ENCODE measurements at regions not wholly inside any gene's neighbourhood (a gene's known extent, or its start where the extent isn't known, plus 50 kb on each side); places are given as distances from the start of the nearest gene placed in this dataset.
"Not testable (repeated sequence)": the region's sequence is repeated elsewhere in the genome, so short reads cannot be mapped to it uniquely, and the experiment has no call there.

- Histone ChIP-seq H3K4me3 (ENCODE audit: low read length) (no peak overlapping the region), H3K27ac (ENCODE audit: low read length) (no peak overlapping the region), H3K27me3 (ENCODE audit: control insufficient read depth, insufficient read depth, low read length) (no peaks in the 10 kb centered on the region), H3K36me3 (ENCODE audit: control insufficient read depth, insufficient read depth, low read length) (no peaks in the 10 kb centered on the region), H3K9me3 (ENCODE audit: control insufficient read depth, insufficient read depth, low read length) (no peaks in the 10 kb centered on the region), H3K4me1 (ENCODE audit: control insufficient read depth, insufficient read depth, low read length) (peaks cover 2% of the 10 kb centered on the region)
- DNase-seq (ENCODE audit: low read depth, low spot score): no peak
- WGBS (ENCODE audit: insufficient coverage, insufficient read length): no CpG with 5 or more reads among the region's 21 CpGs
These were observed 65.5 kb upstream of the WNT4 start for GRCh38 chr1:22208268-22208972.

DNA sequence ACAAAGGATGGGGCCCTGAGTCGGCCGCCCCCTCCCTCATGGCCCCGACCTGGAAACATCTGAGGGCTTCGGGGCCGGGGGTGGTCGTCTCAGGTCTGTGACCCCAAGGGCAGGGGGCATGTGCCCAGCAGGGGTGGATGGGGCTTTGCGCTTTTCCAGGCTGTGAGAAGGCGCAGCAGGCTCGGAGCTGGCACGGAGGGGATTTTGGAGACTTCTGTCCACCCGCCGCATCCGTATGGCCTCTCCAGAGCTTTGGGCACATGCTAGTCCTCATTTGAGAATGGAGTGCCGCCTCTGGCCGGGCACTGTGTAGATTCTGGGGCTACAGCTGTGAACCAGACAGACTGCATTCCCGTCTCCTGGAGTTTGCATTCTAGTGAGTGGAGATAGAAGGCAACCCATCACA, 66.1 kb upstream of the WNT4 start:
- Histone ChIP-seq H3K9me3 (ENCODE audit: control insufficient read depth, insufficient read depth, low read length) (no peaks in the 10 kb centered on the region), H3K27me3 (ENCODE audit: control insufficient read depth, insufficient read depth, low read length) (no peaks in the 10 kb centered on the region), H3K4me1 (ENCODE audit: control insufficient read depth, insufficient read depth, low read length) (peaks cover 2% of the 10 kb centered on the region), H3K36me3 (ENCODE audit: control insufficient read depth, insufficient read depth, low read length) (no peaks in the 10 kb centered on the region), H3K4me3 (ENCODE audit: low read length) (no peak overlapping the region), H3K27ac (ENCODE audit: low read length) (no peak overlapping the region)
- DNase-seq (ENCODE audit: low read depth, low spot score): no peak
- no CpG with 5 or more reads among the region's 16 CpGs for WGBS (ENCODE audit: insufficient coverage, insufficient read length)

GRCh38 chr1:22210176-22210575, 67.3 kb upstream of the WNT4 start:
- H3K27me3 ChIP-seq (ENCODE audit: control insufficient read depth, insufficient read depth, low read length): no peaks in the 10 kb centered on the region

DNA sequence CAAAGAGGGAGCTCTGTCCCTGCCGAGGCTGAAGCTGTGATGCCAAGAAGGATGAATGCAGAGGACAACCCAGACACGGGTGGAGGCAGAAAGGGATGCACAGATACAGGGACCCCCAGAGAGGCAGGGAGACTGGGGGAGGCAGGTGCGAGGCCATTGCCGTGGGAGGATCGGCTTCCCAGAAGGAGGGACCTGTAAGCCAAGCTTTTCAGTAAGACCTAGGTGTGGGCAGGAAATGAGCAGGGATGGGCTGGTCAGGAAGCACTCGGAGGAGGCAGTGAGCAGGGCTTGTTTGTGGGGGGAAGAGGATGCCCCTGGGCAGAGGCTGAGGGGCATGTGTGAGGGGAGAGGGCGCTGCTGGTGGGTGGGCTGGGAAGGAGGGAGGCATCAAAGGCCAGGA, 67.7 kb upstream of the WNT4 start:
- Histone ChIP-seq H3K27ac (ENCODE audit: low read length) (no peak overlapping the region), H3K4me1 (ENCODE audit: control insufficient read depth, insufficient read depth, low read length) (peaks cover 2% of the 10 kb centered on the region), H3K4me3 (ENCODE audit: low read length) (no peak overlapping the region), H3K36me3 (ENCODE audit: control insufficient read depth, insufficient read depth, low read length) (no peaks in the 10 kb centered on the region), H3K27me3 (ENCODE audit: control insufficient read depth, insufficient read depth, low read length) (no peaks in the 10 kb centered on the region), H3K9me3 (ENCODE audit: control insufficient read depth, insufficient read depth, low read length) (no peaks in the 10 kb centered on the region)
- no peak for DNase-seq (ENCODE audit: low read depth, low spot score)
- no CpG with 5 or more reads among the region's 7 CpGs for WGBS (ENCODE audit: insufficient coverage, insufficient read length)

More at GRCh38 chr1:22210176-22210575, 67.3 kb upstream of the WNT4 start:
- DNase-seq (ENCODE audit: low read depth, low spot score): no peak
- no peak overlapping the region for H3K27ac ChIP-seq (ENCODE audit: low read length)
- H3K9me3 ChIP-seq (ENCODE audit: control insufficient read depth, insufficient read depth, low read length): no peaks in the 10 kb centered on the region
- H3K4me3 ChIP-seq (ENCODE audit: low read length): no peak overlapping the region
- H3K4me1 ChIP-seq (ENCODE audit: control insufficient read depth, insufficient read depth, low read length): peaks cover 2% of the 10 kb centered on the region
- no peaks in the 10 kb centered on the region for H3K36me3 ChIP-seq (ENCODE audit: control insufficient read depth, insufficient read depth, low read length)
- no CpG with 5 or more reads among the region's 12 CpGs for WGBS (ENCODE audit: insufficient coverage, insufficient read length)

GRCh38 chr1:22211459-22211858, 68.6 kb upstream of the WNT4 start:
- DNase-seq (ENCODE audit: low read depth, low spot score); H3K4me1 ChIP-seq (ENCODE audit: control insufficient read depth, insufficient read depth, low read length); H3K27me3 ChIP-seq (ENCODE audit: control insufficient read depth, insufficient read depth, low read length); H3K36me3 ChIP-seq (ENCODE audit: control insufficient read depth, insufficient read depth, low read length); H3K4me3 ChIP-seq (ENCODE audit: low read length); H3K9me3 ChIP-seq (ENCODE audit: control insufficient read depth, insufficient read depth, low read length); H3K27ac ChIP-seq (ENCODE audit: low read length): not testable (repeated sequence)
- WGBS (ENCODE audit: insufficient coverage, insufficient read length): no CpG with 5 or more reads among the region's 6 CpGs

- no CpG with 5 or more reads among the region's 20 CpGs for WGBS (ENCODE audit: insufficient coverage, insufficient read length)
- no peaks in the 10 kb centered on the region for H3K9me3 ChIP-seq (ENCODE audit: control insufficient read depth, insufficient read depth, low read length)
- no peaks in the 10 kb centered on the region for H3K36me3 ChIP-seq (ENCODE audit: control insufficient read depth, insufficient read depth, low read length)
- H3K27me3 ChIP-seq (ENCODE audit: control insufficient read depth, insufficient read depth, low read length): no peaks in the 10 kb centered on the region
- DNase-seq (ENCODE audit: low read depth, low spot score): no peak
- peaks cover 2% of the 10 kb centered on the region for H3K4me1 ChIP-seq (ENCODE audit: control insufficient read depth, insufficient read depth, low read length)
- H3K27ac ChIP-seq (ENCODE audit: low read length): no peak overlapping the region
- no peak overlapping the region for H3K4me3 ChIP-seq (ENCODE audit: low read length)
These were observed 69.7 kb upstream of the WNT4 start for GRCh38 chr1:22212400-22213233.

DNA sequence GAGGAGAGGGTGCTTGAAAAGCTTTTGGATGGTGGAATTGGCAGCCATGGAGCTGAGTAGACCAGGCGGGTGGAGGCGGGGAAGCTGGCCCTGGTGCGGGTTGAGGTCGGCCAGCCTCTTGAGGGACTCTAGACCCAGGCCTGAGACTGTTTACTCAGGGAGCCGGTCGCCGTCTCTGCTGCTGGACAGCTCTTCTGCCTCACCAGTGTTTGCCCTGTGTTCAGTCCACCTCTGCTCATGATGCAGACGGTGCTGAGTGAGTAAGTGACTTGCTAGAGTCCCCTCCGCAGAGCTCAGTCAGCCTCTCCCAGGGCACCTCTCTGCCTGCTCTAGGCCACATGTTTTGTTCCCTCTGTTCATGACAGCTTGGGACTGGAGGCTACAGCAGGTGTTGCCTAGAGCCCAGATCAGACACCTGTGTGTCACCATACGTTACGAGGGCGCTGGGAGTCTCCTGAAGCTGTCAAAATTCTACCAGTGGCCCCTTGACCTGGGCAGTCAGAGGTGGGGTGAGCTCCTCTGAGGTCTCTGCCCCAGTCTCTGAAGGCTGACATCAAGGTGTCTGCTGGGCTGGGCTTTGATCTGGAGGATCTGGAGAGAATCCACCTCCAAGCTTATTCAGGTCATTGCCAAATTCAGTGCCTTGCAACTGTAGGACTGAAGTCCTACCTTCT, 73.5 kb upstream of the WNT4 start:
- Histone ChIP-seq H3K36me3 (ENCODE audit: control insufficient read depth, insufficient read depth, low read length) (no peaks in the 10 kb centered on the region), H3K27ac (ENCODE audit: low read length) (no peak overlapping the region), H3K9me3 (ENCODE audit: control insufficient read depth, insufficient read depth, low read length) (no peaks in the 10 kb centered on the region), H3K4me3 (ENCODE audit: low read length) (no peak overlapping the region), H3K27me3 (ENCODE audit: control insufficient read depth, insufficient read depth, low read length) (no peaks in the 10 kb centered on the region), H3K4me1 (ENCODE audit: control insufficient read depth, insufficient read depth, low read length) (no peaks in the 10 kb centered on the region)
- DNase-seq (ENCODE audit: low read depth, low spot score): no peak
- no CpG with 5 or more reads among the region's 12 CpGs for WGBS (ENCODE audit: insufficient coverage, insufficient read length)

DNA sequence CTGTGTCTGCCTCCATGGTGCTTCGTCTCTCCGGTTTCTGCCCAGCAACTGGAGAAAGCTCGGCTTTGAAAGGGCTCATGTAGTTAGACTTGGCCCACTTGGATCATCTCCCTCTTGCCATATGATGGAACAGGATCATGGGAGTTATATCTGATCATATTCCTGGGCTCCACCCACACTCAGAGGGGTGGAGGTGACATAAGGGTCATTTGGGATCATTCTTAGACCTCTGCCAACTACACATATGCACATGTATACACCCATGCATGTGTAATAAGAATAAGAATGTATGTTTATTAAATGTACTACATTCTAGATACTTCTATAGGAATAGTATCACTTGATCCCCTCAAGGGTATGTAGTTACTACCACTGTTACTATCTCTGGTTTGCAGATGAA, 74.1 kb upstream of the WNT4 start:
- no peaks in the 10 kb centered on the region for H3K36me3 ChIP-seq (ENCODE audit: control insufficient read depth, insufficient read depth, low read length)
- no peak overlapping the region for H3K27ac ChIP-seq (ENCODE audit: low read length)
- no peaks in the 10 kb centered on the region for H3K4me1 ChIP-seq (ENCODE audit: control insufficient read depth, insufficient read depth, low read length)
- no peaks in the 10 kb centered on the region for H3K9me3 ChIP-seq (ENCODE audit: control insufficient read depth, insufficient read depth, low read length)
- WGBS (ENCODE audit: insufficient coverage, insufficient read length): no CpG with 5 or more reads among the region's 3 CpGs
- H3K4me3 ChIP-seq (ENCODE audit: low read length): no peak overlapping the region
- H3K27me3 ChIP-seq (ENCODE audit: control insufficient read depth, insufficient read depth, low read length): no peaks in the 10 kb centered on the region
- DNase-seq (ENCODE audit: low read depth, low spot score): no peak

- no peak overlapping the region for H3K4me3 ChIP-seq (ENCODE audit: low read length)
- no peak overlapping the region for H3K27ac ChIP-seq (ENCODE audit: low read length)
- no peak for DNase-seq (ENCODE audit: low read depth, low spot score)
- no peaks in the 10 kb centered on the region for H3K9me3 ChIP-seq (ENCODE audit: control insufficient read depth, insufficient read depth, low read length)
- no CpG with 5 or more reads among the region's 19 CpGs for WGBS (ENCODE audit: insufficient coverage, insufficient read length)
- H3K4me1 ChIP-seq (ENCODE audit: control insufficient read depth, insufficient read depth, low read length): no peaks in the 10 kb centered on the region
- no peaks in the 10 kb centered on the region for H3K27me3 ChIP-seq (ENCODE audit: control insufficient read depth, insufficient read depth, low read length)
- no peaks in the 10 kb centered on the region for H3K36me3 ChIP-seq (ENCODE audit: control insufficient read depth, insufficient read depth, low read length)
These were observed 75.0 kb upstream of the WNT4 start for GRCh38 chr1:22217811-22218460.

DNA sequence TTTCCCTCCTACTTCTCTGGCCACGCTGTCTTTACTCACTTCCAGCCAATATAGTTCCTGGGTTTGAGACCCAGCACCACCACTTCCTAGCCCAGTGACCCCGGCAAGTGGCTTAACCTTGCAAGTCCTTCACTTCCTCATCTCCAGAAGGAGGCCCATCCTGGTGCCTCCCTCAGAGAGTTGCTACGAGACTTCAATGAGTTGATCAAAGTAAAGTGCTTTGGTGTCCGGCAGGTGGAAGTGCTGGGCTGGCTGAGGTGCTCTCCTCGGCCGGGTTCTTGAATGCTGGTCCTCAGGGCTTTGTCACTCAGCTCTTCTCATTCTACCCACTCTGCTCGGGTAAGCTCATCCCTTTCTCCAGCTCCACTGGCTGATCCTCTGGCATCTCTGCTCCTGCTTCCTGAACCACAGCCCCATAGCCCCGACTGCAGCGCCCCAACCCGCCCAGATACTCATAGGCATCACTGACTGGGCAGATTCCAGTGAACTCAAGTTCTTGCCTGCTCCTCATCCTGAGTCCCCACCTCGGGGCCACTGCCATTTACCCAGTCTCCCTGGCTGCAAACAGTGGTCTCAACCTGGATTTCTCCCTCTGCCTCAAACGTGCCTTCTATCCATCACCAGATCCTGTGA, 75.8 kb upstream of the WNT4 start:
- no CpG with 5 or more reads among the region's 12 CpGs for WGBS (ENCODE audit: insufficient coverage, insufficient read length)
- no peaks in the 10 kb centered on the region for H3K4me1 ChIP-seq (ENCODE audit: control insufficient read depth, insufficient read depth, low read length)
- no peaks in the 10 kb centered on the region for H3K9me3 ChIP-seq (ENCODE audit: control insufficient read depth, insufficient read depth, low read length)
- H3K36me3 ChIP-seq (ENCODE audit: control insufficient read depth, insufficient read depth, low read length): no peaks in the 10 kb centered on the region
- H3K4me3 ChIP-seq (ENCODE audit: low read length): no peak overlapping the region
- H3K27me3 ChIP-seq (ENCODE audit: control insufficient read depth, insufficient read depth, low read length): no peaks in the 10 kb centered on the region
- H3K27ac ChIP-seq (ENCODE audit: low read length): no peak overlapping the region
- no peak for DNase-seq (ENCODE audit: low read depth, low spot score)
